Endothelial cell of umbilical vein (primary cell): ENCODE measurements at regions not wholly inside any gene's neighbourhood (a gene's known extent, or its start where the extent isn't known, plus 50 kb on each side); places are given as distances from the start of the nearest gene placed in this dataset.

Source experiments
- BruUV-seq: library from RNA; stranded (reverse); fragments of 400-500 nt; replicated peaks from 2 replicates; lab custom pipeline; 2021; lab: Mats Ljungman, UMichigan
- CTCF ChIA-PET: fragments of 300-600, 350-600 bp; sonication (Branson Sonifier 250); formaldehyde crosslinking; loops from one replicate; lab custom pipeline; 2021; ENCODE audit warnings: antibody characterized with exemption, inconsistent platforms; lab: Charles Lee
- POLR2A ChIA-PET: fragments of 300-600, 350-600 bp; sonication (Branson Sonifier 250); formaldehyde crosslinking; loops from one replicate; lab custom pipeline; 2021; ENCODE audit warnings: antibody characterized with exemption, inconsistent platforms; lab: Charles Lee
- DNase-seq: peaks from one replicate; pipeline ENCODE4 v3.0.0-alpha.2; 2011; ENCODE audit warnings: low read depth, low spot score
- FAIRE-seq: peaks from 2 replicates; lab custom pipeline; 2011; peaks lifted over from hg19 to GRCh38; lab: Jason Lieb, UNC
- H2AFZ ChIP-seq: 2 replicates; pipeline ENCODE4 v1.6.0; 2012; ENCODE audit warnings: low read depth, low read length, control low read depth, inconsistent platforms
- H3K27ac ChIP-seq: 2 replicates; pipeline ENCODE4 v1.5.1; 2011; ENCODE audit warnings: low read depth, mild to moderate bottlenecking, control low read depth, low read length, moderate library complexity; ENCODE audit not compliant: insufficient read depth
- H3K27me3 ChIP-seq, 2 experiments: 2 replicates each; pipeline versions ENCODE4 v1.6.0 to v1.6.1; 2011; ENCODE audit warnings: low read length in 2 of 2, mixed read lengths in 1 of 2; ENCODE audit not compliant: control insufficient read depth in 2 of 2, insufficient read depth in 2 of 2
- H3K36me3 ChIP-seq, 2 experiments: 2 replicates in 1 of 2; 3 replicates in 1 of 2; pipeline ENCODE4 v1.5.1; 2011; ENCODE audit warnings: low read length in 2 of 2, mild to moderate bottlenecking in 1 of 2, moderate library complexity in 1 of 2; ENCODE audit not compliant: control insufficient read depth in 2 of 2, insufficient read depth in 2 of 2; ENCODE audit errors: extremely low read depth in 1 of 2
- H3K4me1 ChIP-seq: 3 replicates; pipeline ENCODE4 v1.5.1; 2011; ENCODE audit warnings: mild to moderate bottlenecking, low read length; ENCODE audit not compliant: control insufficient read depth, insufficient read depth; ENCODE audit errors: extremely low read depth
- H3K4me2 ChIP-seq: 2 replicates; pipeline ENCODE4 v1.6.1; 2011; ENCODE audit warnings: low read length, control low read depth, mixed read lengths; ENCODE audit not compliant: insufficient read depth
- H3K4me3 ChIP-seq, 3 experiments: fragments of 200-600 bp in 1 of 3; sonication (generic), shearing (Covaris generic) in 1 of 3; replicated peaks in 1 of 3; 2 replicates each; pipeline ENCODE4 v1.5.1; 2011 to 2016; ENCODE audit warnings: control low read depth in 3 of 3, low read length in 3 of 3, mild to moderate bottlenecking in 2 of 3, inconsistent platforms in 1 of 3, low read depth in 1 of 3, moderate library complexity in 1 of 3; ENCODE audit not compliant: insufficient read depth in 1 of 3
- H3K79me2 ChIP-seq: 2 replicates; pipeline ENCODE4 v1.6.0; 2012; ENCODE audit warnings: low read length, inconsistent platforms; ENCODE audit not compliant: control insufficient read depth, insufficient read depth
- H3K9ac ChIP-seq: replicated peaks from 2 replicates; pipeline ENCODE3; 2011; ENCODE audit warnings: low read length, control low read depth; ENCODE audit not compliant: insufficient read depth; ENCODE audit errors: extremely low read depth
- H3K9me1 ChIP-seq: replicated peaks from 3 replicates; pipeline ENCODE4 v1.6.0; 2011; ENCODE audit warnings: mild to moderate bottlenecking, low read length; ENCODE audit not compliant: control insufficient read depth, insufficient read depth; ENCODE audit errors: extremely low read depth
- H3K9me3 ChIP-seq: replicated peaks from 2 replicates; pipeline ENCODE4 v1.5.1; 2012; ENCODE audit warnings: low read length, inconsistent platforms; ENCODE audit not compliant: control insufficient read depth, insufficient read depth
- H4K20me1 ChIP-seq: replicated peaks from 2 replicates; pipeline ENCODE3; 2011; ENCODE audit warnings: mild to moderate bottlenecking, low read length; ENCODE audit not compliant: control insufficient read depth, insufficient read depth; ENCODE audit errors: extremely low read depth
- EZH2 ChIP-seq: IDR thresholded peaks from 2 replicates; pipeline ENCODE4 v1.6.1; 2012; ENCODE audit warnings: borderline replicate concordance, low read depth, mild to moderate bottlenecking, moderate library complexity, low read length, inconsistent platforms; ENCODE audit not compliant: severe bottlenecking
- FOS ChIP-seq: IDR thresholded peaks from 2 replicates; pipeline ENCODE4 v1.6.1; 2011; ENCODE audit warnings: mild to moderate bottlenecking, low read length, moderate library complexity, borderline replicate concordance; ENCODE audit not compliant: insufficient read depth
- GATA2 ChIP-seq: IDR thresholded peaks from 2 replicates; pipeline ENCODE4 v1.7.0; 2011; ENCODE audit warnings: low read depth, mild to moderate bottlenecking, moderate library complexity, mixed read lengths, low read length; ENCODE audit not compliant: insufficient read length, insufficient read depth
- JUN ChIP-seq: IDR thresholded peaks from 2 replicates; pipeline ENCODE4 v1.6.1; 2011; ENCODE audit warnings: borderline replicate concordance, low read depth; ENCODE audit not compliant: insufficient read length, insufficient read depth
- MYC ChIP-seq: IDR thresholded peaks from one replicate; pipeline ENCODE4 v1.6.1; 2011; ENCODE audit warnings: mild to moderate bottlenecking, low read depth, low read length
- POLR2A ChIP-seq: IDR thresholded peaks from 2 replicates; pipeline ENCODE4 v1.6.1; 2012; ENCODE audit warnings: low read depth, mild to moderate bottlenecking, control low read depth, low read length
- POLR2AphosphoS5 ChIP-seq: IDR thresholded peaks from 2 replicates; pipeline ENCODE4 v1.6.1; 2012; ENCODE audit warnings: low read depth, mild to moderate bottlenecking, control low read depth, low read length, moderate library complexity; ENCODE audit not compliant: insufficient read depth
- dilution Hi-C: fragments of 300-500 bp; cut with MboI; formaldehyde crosslinking; loops from one replicate; pipeline ENCODE4 v1.15.0; 2019; ENCODE audit warnings: low sequenced_read_pairs; ENCODE audit not compliant: extremely low pct_ligation_motif_present
- intact Hi-C: fragments of 100-400 bp; cut with micrococcal nuclease; formaldehyde crosslinking; loops from one replicate; pipeline ENCODE4 v1.10.0; 2022
- TF ChIP-seq, protein P1 (sequence below), 2 donors: IDR thresholded peaks; 1 replicate in 1 of 2; 2 replicates in 1 of 2; pipeline ENCODE4 v1.5.1; 2011; ENCODE audit warnings: low read length in 2 of 2, mild to moderate bottlenecking in 2 of 2, moderate library complexity in 2 of 2, control low read depth in 1 of 2, inconsistent platforms in 1 of 2, low read depth in 1 of 2; ENCODE audit not compliant: insufficient read depth in 1 of 2; ENCODE audit errors: extremely low read depth in 1 of 2
- TF ChIP-seq, protein P2 (sequence below): IDR thresholded peaks from 2 replicates; pipeline ENCODE4 v1.6.1; 2011; ENCODE audit not compliant: insufficient read depth, insufficient read length

DNA sequence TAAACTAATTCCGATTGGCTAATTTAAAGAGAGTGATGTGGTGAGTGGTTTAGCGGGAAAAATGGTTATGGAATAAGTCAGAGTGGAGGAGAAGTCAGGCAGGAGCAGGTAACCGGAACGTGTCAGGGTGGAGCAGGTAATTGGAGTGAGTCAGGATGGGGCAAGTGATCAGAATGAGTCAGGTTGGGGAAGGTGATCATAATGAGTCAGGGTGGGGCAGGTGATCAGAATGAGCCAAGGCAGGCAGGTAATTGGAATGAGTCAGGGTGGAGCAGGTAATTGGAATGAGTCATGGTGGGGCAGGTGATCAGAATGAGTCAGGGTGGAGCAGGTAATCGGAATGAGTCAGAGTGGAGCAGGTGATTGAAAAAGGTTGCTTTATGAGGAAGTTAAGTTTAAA is 101.4 kb downstream of the TMEM167A start:
- Histone ChIP-seq H3K4me2 (no peak overlapping the region), H3K9me1 (no peaks in the 10 kb centered on the region), H3K36me3 (no peaks in the 10 kb centered on the region), H2AFZ (no peak overlapping the region), H3K9ac (no peak overlapping the region), H3K27ac (no peak overlapping the region), H3K4me1 (no peaks in the 10 kb centered on the region), H3K27me3 (no peaks in the 10 kb centered on the region), H3K4me3 (no peak overlapping the region), H3K79me2 (no peaks in the 10 kb centered on the region), H4K20me1 (no peaks in the 10 kb centered on the region), H3K9me3 (no peaks in the 10 kb centered on the region)
- intact Hi-C loops (no loop called here), dilution Hi-C loops (no loop called here)
- BruUV-seq: no TSS peak
- POLR2A ChIA-PET: no interaction called here
- TF ChIP-seq POLR2AphosphoS5 (no peak), POLR2A (no peak), JUN (no peak), FOS (no peak), EZH2 (no peak), GATA2 (no peak), MYC (no peak)
- TF ChIP-seq, protein P1, sequence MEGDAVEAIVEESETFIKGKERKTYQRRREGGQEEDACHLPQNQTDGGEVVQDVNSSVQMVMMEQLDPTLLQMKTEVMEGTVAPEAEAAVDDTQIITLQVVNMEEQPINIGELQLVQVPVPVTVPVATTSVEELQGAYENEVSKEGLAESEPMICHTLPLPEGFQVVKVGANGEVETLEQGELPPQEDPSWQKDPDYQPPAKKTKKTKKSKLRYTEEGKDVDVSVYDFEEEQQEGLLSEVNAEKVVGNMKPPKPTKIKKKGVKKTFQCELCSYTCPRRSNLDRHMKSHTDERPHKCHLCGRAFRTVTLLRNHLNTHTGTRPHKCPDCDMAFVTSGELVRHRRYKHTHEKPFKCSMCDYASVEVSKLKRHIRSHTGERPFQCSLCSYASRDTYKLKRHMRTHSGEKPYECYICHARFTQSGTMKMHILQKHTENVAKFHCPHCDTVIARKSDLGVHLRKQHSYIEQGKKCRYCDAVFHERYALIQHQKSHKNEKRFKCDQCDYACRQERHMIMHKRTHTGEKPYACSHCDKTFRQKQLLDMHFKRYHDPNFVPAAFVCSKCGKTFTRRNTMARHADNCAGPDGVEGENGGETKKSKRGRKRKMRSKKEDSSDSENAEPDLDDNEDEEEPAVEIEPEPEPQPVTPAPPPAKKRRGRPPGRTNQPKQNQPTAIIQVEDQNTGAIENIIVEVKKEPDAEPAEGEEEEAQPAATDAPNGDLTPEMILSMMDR (IDR thresholded peaks at IDR 0.05; ENCODE audit: extremely low read depth in 1 of 2, insufficient read depth in 1 of 2, low read depth in 1 of 2, low read length in 2 of 2): no peak
- TF ChIP-seq, protein P2, sequence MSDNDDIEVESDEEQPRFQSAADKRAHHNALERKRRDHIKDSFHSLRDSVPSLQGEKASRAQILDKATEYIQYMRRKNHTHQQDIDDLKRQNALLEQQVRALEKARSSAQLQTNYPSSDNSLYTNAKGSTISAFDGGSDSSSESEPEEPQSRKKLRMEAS: no peak
- CTCF ChIA-PET: no interaction called here
- no peak for FAIRE-seq
- DNase-seq: no peak
